ENCODE measurements at regions not wholly inside any gene's neighbourhood (a gene's known extent, or its start where the extent isn't known, plus 50 kb on each side); places are given as distances from the start of the nearest gene placed in this dataset.

DNA sequence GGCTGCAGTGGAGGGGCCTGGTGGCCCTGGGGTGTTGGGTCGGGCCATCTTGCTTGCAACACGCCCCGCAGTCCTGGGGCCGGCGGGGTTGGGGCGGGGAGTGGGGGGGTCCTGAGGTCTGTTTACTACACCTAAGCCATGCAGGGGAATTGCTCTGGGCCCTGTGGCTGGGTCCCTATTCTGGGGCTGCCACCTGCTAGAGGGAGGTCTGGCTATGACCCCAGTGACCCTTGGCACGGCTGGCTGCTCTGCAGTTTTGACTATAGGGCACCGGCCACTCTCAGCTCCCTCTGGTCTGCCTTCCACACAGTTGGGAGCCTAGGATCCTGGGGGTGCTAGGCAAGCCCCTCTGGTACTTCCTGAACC is 170.6 kb upstream of the GLI2 start:
- in situ Hi-C loops (cut with MboI) (no loop called here), intact Hi-C loops (cut with micrococcal nuclease) (no loop called here)
- no TSS peak for BruUV-seq (replicated peaks)
- no peak overlapping the region for H3K4me2 ChIP-seq (ENCODE audit: insufficient read depth, low read length)
- H3K4me1 ChIP-seq (replicated peaks in 1 of 2; ENCODE audit: control insufficient read depth in 2 of 2, insufficient read depth in 2 of 2, low read length in 2 of 2) = no peaks in the 10 kb centered on the region
- DNase-seq (ENCODE audit: extremely low read depth in 1 of 4, low spot score in 3 of 4) = no peak
- no peak for FAIRE-seq
- H3K79me2 ChIP-seq (ENCODE audit: control insufficient read depth, insufficient read depth, low read length) = no peaks in the 10 kb centered on the region
- H3K27ac ChIP-seq (ENCODE audit: extremely low read depth, low read depth, low read length) = no peak overlapping the region
- H3K4me3 ChIP-seq = no peak overlapping the region
- H2AFZ ChIP-seq (ENCODE audit: low read depth, low read length) = no peak overlapping the region
- CTCF ChIA-PET (ENCODE audit: low intra/inter-chr PET ratio) = no interaction called here
- no peak for ATAC-seq
- peaks cover 9 to 83% of the 10 kb centered on the region in 2 experiments; a peak in 4 of 5 replicates for H3K27me3 ChIP-seq (ENCODE audit: control insufficient read depth in 2 of 2, insufficient read depth in 2 of 2, low read length in 2 of 2)
- H3K9me3 ChIP-seq (replicated peaks; ENCODE audit: control insufficient read depth, insufficient read depth, low read depth, low read length) = no peaks in the 10 kb centered on the region
- POLR2A ChIA-PET = interaction anchor here (0.6 kb wide), 1 partner anchor 249 kb away, joined by 3 read pairs; no protein-coding TSS in a partner anchor
- H3K9ac ChIP-seq (ENCODE audit: insufficient read depth in 1 of 2, low read depth in 2 of 2, low read length in 2 of 2) = no peak overlapping the region
- 0 out of 2 replicates have a peak, but pooled peaks cover 10% of the 10 kb centered on the region for H4K20me1 ChIP-seq (replicated peaks; ENCODE audit: control insufficient read depth, insufficient read depth, low read length)
- H3K9me1 ChIP-seq (ENCODE audit: control insufficient read depth, insufficient read depth, low read length) = peaks cover 2% of the 10 kb centered on the region
- WGBS (ENCODE audit: insufficient coverage, low coverage, missing lambda C conversion rate) = 0% methylated on average over 4 of the region's 8 CpGs
- H3K36me3 ChIP-seq (ENCODE audit: control insufficient read depth, insufficient read depth, low read length) = no peaks in the 10 kb centered on the region
- no peak for TF ChIP-seq ZNF76 (CRISPR knock-in tag; IDR thresholded peaks at IDR 0.05; ENCODE audit: borderline replicate concordance)
- no peak for TF ChIP-seq TCF7L2 (IDR thresholded peaks at IDR 0.05; ENCODE audit: low read depth, low read length)
- TF ChIP-seq MYNN (IDR thresholded peaks at IDR 0.05) = no peak
- TF ChIP-seq MYNN (CRISPR knock-in tag; IDR thresholded peaks at IDR 0.05) = no peak
- no peak for TF ChIP-seq CBX5 (IDR thresholded peaks at IDR 0.05; ENCODE audit: borderline replicate concordance, low read depth)
- TF ChIP-seq, protein P1, sequence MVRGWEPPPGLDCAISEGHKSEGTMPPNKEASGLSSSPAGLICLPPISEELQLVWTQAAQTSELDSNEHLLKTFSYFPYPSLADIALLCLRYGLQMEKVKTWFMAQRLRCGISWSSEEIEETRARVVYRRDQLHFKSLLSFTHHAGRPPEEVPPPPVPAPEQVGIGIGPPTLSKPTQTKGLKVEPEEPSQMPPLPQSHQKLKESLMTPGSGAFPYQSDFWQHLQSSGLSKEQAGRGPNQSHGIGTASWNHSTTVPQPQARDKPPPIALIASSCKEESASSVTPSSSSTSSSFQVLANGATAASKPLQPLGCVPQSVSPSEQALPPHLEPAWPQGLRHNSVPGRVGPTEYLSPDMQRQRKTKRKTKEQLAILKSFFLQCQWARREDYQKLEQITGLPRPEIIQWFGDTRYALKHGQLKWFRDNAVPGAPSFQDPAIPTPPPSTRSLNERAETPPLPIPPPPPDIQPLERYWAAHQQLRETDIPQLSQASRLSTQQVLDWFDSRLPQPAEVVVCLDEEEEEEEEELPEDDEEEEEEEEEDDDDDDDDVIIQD (CRISPR knock-in tag; IDR thresholded peaks at IDR 0.05) = no peak
- no peak for TF ChIP-seq ZNF830 (CRISPR knock-in tag; IDR thresholded peaks at IDR 0.05)
- no peak for TF ChIP-seq ZNF133 (CRISPR knock-in tag; IDR thresholded peaks at IDR 0.05)
- TF ChIP-seq BACH1 (tag; IDR thresholded peaks at IDR 0.05) = no peak
- TF ChIP-seq, protein P2, sequence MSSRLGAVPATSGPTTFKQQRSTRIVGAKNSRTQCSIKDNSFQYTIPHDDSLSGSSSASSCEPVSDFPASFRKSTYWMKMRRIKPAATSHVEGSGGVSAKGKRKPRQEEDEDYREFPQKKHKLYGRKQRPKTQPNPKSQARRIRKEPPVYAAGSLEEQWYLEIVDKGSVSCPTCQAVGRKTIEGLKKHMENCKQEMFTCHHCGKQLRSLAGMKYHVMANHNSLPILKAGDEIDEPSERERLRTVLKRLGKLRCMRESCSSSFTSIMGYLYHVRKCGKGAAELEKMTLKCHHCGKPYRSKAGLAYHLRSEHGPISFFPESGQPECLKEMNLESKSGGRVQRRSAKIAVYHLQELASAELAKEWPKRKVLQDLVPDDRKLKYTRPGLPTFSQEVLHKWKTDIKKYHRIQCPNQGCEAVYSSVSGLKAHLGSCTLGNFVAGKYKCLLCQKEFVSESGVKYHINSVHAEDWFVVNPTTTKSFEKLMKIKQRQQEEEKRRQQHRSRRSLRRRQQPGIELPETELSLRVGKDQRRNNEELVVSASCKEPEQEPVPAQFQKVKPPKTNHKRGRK (tag; IDR thresholded peaks at IDR 0.05) = no peak
